ENCODE measurements at regions not wholly inside any gene's neighbourhood (a gene's known extent, or its start where the extent isn't known, plus 50 kb on each side); places are given as distances from the start of the nearest gene placed in this dataset.

- H3K4me1 ChIP-seq (ENCODE audit: control insufficient read depth in 5 of 5, insufficient read depth in 5 of 5, low read length in 5 of 5): peaks cover 0 to 24% (median 18%) of the 10 kb centered on the region in 5 donors
These were observed 70.2 kb upstream of the ERRFI1 start for GRCh38 chr1:8096105-8097011.

GRCh38 chr1:8095584-8095983 is 69.5 kb upstream of the ERRFI1 start:
- no peak overlapping the region for H3K4me3 ChIP-seq (ENCODE audit: low read depth in 1 of 5, low read length in 5 of 5)
- no peak overlapping the region for H3K27ac ChIP-seq (ENCODE audit: low read depth, low read length)
- H3K9me3 ChIP-seq (ENCODE audit: control insufficient read depth in 5 of 5, low read length in 5 of 5): no peaks in the 10 kb centered on the region
- H3K9ac ChIP-seq (ENCODE audit: low read length in 5 of 5): no peak overlapping the region
- H3K36me3 ChIP-seq (ENCODE audit: control insufficient read depth in 5 of 5, insufficient read depth in 5 of 5, low read length in 5 of 5): no peaks in the 10 kb centered on the region
- peaks cover 0 to 24% (median 18%) of the 10 kb centered on the region in 5 donors for H3K4me1 ChIP-seq (ENCODE audit: control insufficient read depth in 5 of 5, insufficient read depth in 5 of 5, low read length in 5 of 5)
- H3K27me3 ChIP-seq (ENCODE audit: control insufficient read depth in 5 of 5, insufficient read depth in 4 of 5, low read length in 5 of 5): no peaks in the 10 kb centered on the region

More at GRCh38 chr1:8096105-8097011, 70.2 kb upstream of the ERRFI1 start:
- Histone ChIP-seq H3K4me3 (ENCODE audit: low read depth in 1 of 5, low read length in 5 of 5) (no peak overlapping the region), H3K9me3 (ENCODE audit: control insufficient read depth in 5 of 5, low read length in 5 of 5) (no peaks in the 10 kb centered on the region), H3K27ac (ENCODE audit: low read depth, low read length) (peak overlapping the region; percentile 80), H3K9ac (ENCODE audit: low read length in 5 of 5) (peak overlapping the region in 1 of 5 donors; percentile 67), H3K36me3 (ENCODE audit: control insufficient read depth in 5 of 5, insufficient read depth in 5 of 5, low read length in 5 of 5) (no peaks in the 10 kb centered on the region), H3K27me3 (ENCODE audit: control insufficient read depth in 5 of 5, insufficient read depth in 4 of 5, low read length in 5 of 5) (no peaks in the 10 kb centered on the region)

GRCh38 chr1:8094481-8095241 is 68.6 kb upstream of the ERRFI1 start:
- no peak overlapping the region for H3K9ac ChIP-seq (ENCODE audit: low read length in 5 of 5)
- no peaks in the 10 kb centered on the region for H3K36me3 ChIP-seq (ENCODE audit: control insufficient read depth in 5 of 5, insufficient read depth in 5 of 5, low read length in 5 of 5)
- no peaks in the 10 kb centered on the region for H3K9me3 ChIP-seq (ENCODE audit: control insufficient read depth in 5 of 5, low read length in 5 of 5)
- H3K27me3 ChIP-seq (ENCODE audit: control insufficient read depth in 5 of 5, insufficient read depth in 4 of 5, low read length in 5 of 5): no peaks in the 10 kb centered on the region
- no peak overlapping the region for H3K4me3 ChIP-seq (ENCODE audit: low read depth in 1 of 5, low read length in 5 of 5)
- no peak overlapping the region for H3K27ac ChIP-seq (ENCODE audit: low read depth, low read length)
- H3K4me1 ChIP-seq (ENCODE audit: control insufficient read depth in 5 of 5, insufficient read depth in 5 of 5, low read length in 5 of 5): peaks cover 0 to 24% (median 18%) of the 10 kb centered on the region in 5 donors

- Histone ChIP-seq H3K36me3 (ENCODE audit: control insufficient read depth in 5 of 5, insufficient read depth in 5 of 5, low read length in 5 of 5) (no peaks in the 10 kb centered on the region), H3K9ac (ENCODE audit: low read length in 5 of 5) (no peak overlapping the region), H3K4me1 (ENCODE audit: control insufficient read depth in 5 of 5, insufficient read depth in 5 of 5, low read length in 5 of 5) (peaks cover 0 to 26% (median 18%) of the 10 kb centered on the region in 5 donors), H3K4me3 (ENCODE audit: low read depth in 1 of 5, low read length in 5 of 5) (no peak overlapping the region), H3K27ac (ENCODE audit: low read depth, low read length) (no peak overlapping the region), H3K9me3 (ENCODE audit: control insufficient read depth in 5 of 5, low read length in 5 of 5) (no peaks in the 10 kb centered on the region), H3K27me3 (ENCODE audit: control insufficient read depth in 5 of 5, insufficient read depth in 4 of 5, low read length in 5 of 5) (no peaks in the 10 kb centered on the region)
These were observed 67.3 kb upstream of the ERRFI1 start for GRCh38 chr1:8093221-8093980.

GRCh38 chr1:8092657-8093056 is 66.5 kb upstream of the ERRFI1 start:
- H3K4me1 ChIP-seq (ENCODE audit: control insufficient read depth in 5 of 5, insufficient read depth in 5 of 5, low read length in 5 of 5): peaks cover 0 to 26% (median 15%) of the 10 kb centered on the region in 5 donors
- H3K27ac ChIP-seq (ENCODE audit: low read depth, low read length): no peak overlapping the region
- H3K27me3 ChIP-seq (ENCODE audit: control insufficient read depth in 5 of 5, insufficient read depth in 4 of 5, low read length in 5 of 5): no peaks in the 10 kb centered on the region
- no peak overlapping the region for H3K4me3 ChIP-seq (ENCODE audit: low read depth in 1 of 5, low read length in 5 of 5)
- H3K9ac ChIP-seq (ENCODE audit: low read length in 5 of 5): no peak overlapping the region
- no peaks in the 10 kb centered on the region for H3K9me3 ChIP-seq (ENCODE audit: control insufficient read depth in 5 of 5, low read length in 5 of 5)
- H3K36me3 ChIP-seq (ENCODE audit: control insufficient read depth in 5 of 5, insufficient read depth in 5 of 5, low read length in 5 of 5): no peaks in the 10 kb centered on the region

GRCh38 chr1:8091691-8092090 is 65.6 kb upstream of the ERRFI1 start:
- H3K27me3 ChIP-seq (ENCODE audit: control insufficient read depth in 5 of 5, insufficient read depth in 4 of 5, low read length in 5 of 5): no peaks in the 10 kb centered on the region
- H3K4me3 ChIP-seq (ENCODE audit: low read depth in 1 of 5, low read length in 5 of 5): no peak overlapping the region
- H3K27ac ChIP-seq (ENCODE audit: low read depth, low read length): no peak overlapping the region
- H3K4me1 ChIP-seq (ENCODE audit: control insufficient read depth in 5 of 5, insufficient read depth in 5 of 5, low read length in 5 of 5): peaks cover 0 to 18% (median 10%) of the 10 kb centered on the region in 5 donors
- no peaks in the 10 kb centered on the region for H3K9me3 ChIP-seq (ENCODE audit: control insufficient read depth in 5 of 5, low read length in 5 of 5)
- no peak overlapping the region for H3K9ac ChIP-seq (ENCODE audit: low read length in 5 of 5)
- H3K36me3 ChIP-seq (ENCODE audit: control insufficient read depth in 5 of 5, insufficient read depth in 5 of 5, low read length in 5 of 5): no peaks in the 10 kb centered on the region

- Histone ChIP-seq H3K36me3 (ENCODE audit: control insufficient read depth in 5 of 5, insufficient read depth in 5 of 5, low read length in 5 of 5) (no peaks in the 10 kb centered on the region), H3K4me1 (ENCODE audit: control insufficient read depth in 5 of 5, insufficient read depth in 5 of 5, low read length in 5 of 5) (peaks cover 0 to 14% (median 10%) of the 10 kb centered on the region in 5 donors), H3K9me3 (ENCODE audit: control insufficient read depth in 5 of 5, low read length in 5 of 5) (no peaks in the 10 kb centered on the region), H3K4me3 (ENCODE audit: low read depth in 1 of 5, low read length in 5 of 5) (no peak overlapping the region), H3K27ac (ENCODE audit: low read depth, low read length) (no peak overlapping the region), H3K9ac (ENCODE audit: low read length in 5 of 5) (no peak overlapping the region), H3K27me3 (ENCODE audit: control insufficient read depth in 5 of 5, insufficient read depth in 4 of 5, low read length in 5 of 5) (no peaks in the 10 kb centered on the region)
These were observed 64.2 kb upstream of the ERRFI1 start for GRCh38 chr1:8090241-8090702.

- Histone ChIP-seq H3K4me1 (ENCODE audit: control insufficient read depth in 5 of 5, insufficient read depth in 5 of 5, low read length in 5 of 5) (peaks cover 0 to 9% (median 6%) of the 10 kb centered on the region in 5 donors), H3K36me3 (ENCODE audit: control insufficient read depth in 5 of 5, insufficient read depth in 5 of 5, low read length in 5 of 5) (no peaks in the 10 kb centered on the region), H3K9ac (ENCODE audit: low read length in 5 of 5) (no peak overlapping the region), H3K4me3 (ENCODE audit: low read depth in 1 of 5, low read length in 5 of 5) (no peak overlapping the region), H3K27ac (ENCODE audit: low read depth, low read length) (no peak overlapping the region), H3K9me3 (ENCODE audit: control insufficient read depth in 5 of 5, low read length in 5 of 5) (no peaks in the 10 kb centered on the region), H3K27me3 (ENCODE audit: control insufficient read depth in 5 of 5, insufficient read depth in 4 of 5, low read length in 5 of 5) (no peaks in the 10 kb centered on the region)
These were observed 63.6 kb upstream of the ERRFI1 start for GRCh38 chr1:8089535-8090228.

GRCh38 chr1:8086055-8086454 is 59.9 kb upstream of the ERRFI1 start:
- no peaks in the 10 kb centered on the region for H3K27me3 ChIP-seq (ENCODE audit: control insufficient read depth in 5 of 5, insufficient read depth in 4 of 5, low read length in 5 of 5)

More at GRCh38 chr1:8086055-8086454, 59.9 kb upstream of the ERRFI1 start:
- H3K4me3 ChIP-seq (ENCODE audit: low read depth in 1 of 5, low read length in 5 of 5): no peak overlapping the region
- H3K36me3 ChIP-seq (ENCODE audit: control insufficient read depth in 5 of 5, insufficient read depth in 5 of 5, low read length in 5 of 5): no peaks in the 10 kb centered on the region
- no peaks in the 10 kb centered on the region for H3K9me3 ChIP-seq (ENCODE audit: control insufficient read depth in 5 of 5, low read length in 5 of 5)
- no peak overlapping the region for H3K27ac ChIP-seq (ENCODE audit: low read depth, low read length)
- H3K9ac ChIP-seq (ENCODE audit: low read length in 5 of 5): no peak overlapping the region
- H3K4me1 ChIP-seq (ENCODE audit: control insufficient read depth in 5 of 5, insufficient read depth in 5 of 5, low read length in 5 of 5): peaks cover 5 to 17% (median 11%) of the 10 kb centered on the region in 5 donors
